GM11168 (cell line): ENCODE measurements at regions not wholly inside any gene's neighbourhood (a gene's known extent, or its start where the extent isn't known, plus 50 kb on each side); places are given as distances from the start of the nearest gene placed in this dataset.

Source experiments
- in situ Hi-C: fragments of 300-500 bp; cut with MboI; formaldehyde crosslinking; loops from one replicate; pipeline ENCODE4 v1.12.0; 2022; ENCODE audit warnings: low sequenced_read_pairs; ENCODE audit not compliant: unreplicated experiment

- in situ Hi-C loops, result no loop called here
Measured at GRCh38 chr13:85503797-85504196, 295.4 kb downstream of the SLITRK6 start.

- in situ Hi-C loops, result no loop called here
Measured at GRCh38 chr13:85501616-85502015, 297.6 kb downstream of the SLITRK6 start.

DNA sequence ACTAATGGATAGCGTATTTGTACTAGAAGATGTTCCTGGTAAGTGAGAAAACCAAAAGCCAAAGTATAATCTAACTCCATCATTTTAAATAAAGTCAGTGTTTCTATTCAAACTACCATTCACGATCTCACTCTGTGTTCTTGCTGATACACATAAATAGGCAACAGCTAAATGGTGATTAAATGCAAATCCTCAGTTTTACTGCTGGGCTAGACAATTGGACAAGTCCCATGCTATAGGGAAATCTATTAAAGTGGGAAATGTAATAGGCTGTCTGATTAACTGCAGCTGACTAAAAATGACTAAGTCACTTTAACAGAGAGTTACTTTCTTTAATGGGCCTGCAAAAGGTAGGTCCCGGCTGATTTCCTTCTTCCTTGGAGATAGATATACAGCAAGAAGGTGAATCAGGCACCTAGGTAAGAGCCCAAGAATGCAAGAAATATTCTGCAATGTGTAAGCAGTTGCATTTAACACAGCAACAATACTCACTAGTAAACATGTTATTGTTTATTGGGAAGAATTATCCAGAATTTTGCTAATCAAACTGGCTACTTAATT lies 298.4 kb downstream of the SLITRK6 start:
- in situ Hi-C loops, result no loop called here

DNA sequence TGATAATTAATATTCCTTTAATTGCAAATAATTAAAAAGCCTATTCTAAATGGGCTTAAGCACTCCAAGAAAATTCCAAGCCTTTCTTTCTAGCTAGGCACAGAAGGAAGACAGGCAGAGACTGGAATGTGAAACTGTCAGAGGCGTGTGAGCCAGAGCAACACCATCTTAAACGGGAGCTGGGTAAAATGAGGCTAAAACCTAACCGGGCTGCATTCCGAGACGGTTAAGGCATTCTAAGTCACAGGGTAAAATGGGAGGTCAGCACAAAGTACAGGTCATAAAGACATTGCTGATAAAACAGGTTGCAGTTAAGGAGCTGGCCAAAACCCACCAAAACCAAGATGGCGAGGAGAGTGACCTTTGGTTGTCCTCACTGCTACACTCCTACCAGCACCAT lies 300.4 kb downstream of the SLITRK6 start:
- in situ Hi-C loops, result no loop called here

GRCh38 chr13:85497652-85498051 lies 301.6 kb downstream of the SLITRK6 start:
- in situ Hi-C loops, result no loop called here

DNA sequence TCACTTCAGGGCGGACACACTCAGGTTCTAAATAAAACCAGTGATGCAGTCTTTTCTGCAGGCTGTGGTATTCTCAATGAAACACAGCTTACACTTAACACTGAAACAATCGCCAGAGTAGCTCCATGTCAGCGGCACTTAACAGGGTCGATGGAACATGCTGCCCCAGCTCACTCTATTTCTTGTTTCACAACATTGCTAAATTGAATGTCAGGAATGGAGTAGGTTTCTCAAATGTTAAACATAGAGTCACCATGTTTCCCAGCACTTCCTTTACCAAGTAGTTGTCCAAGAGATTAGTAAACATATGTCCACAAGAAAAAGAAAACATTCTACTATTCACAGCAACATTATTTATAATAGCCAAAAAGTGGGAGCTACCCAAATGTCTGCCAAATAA lies 306.9 kb downstream of the SLITRK6 start:
- in situ Hi-C loops, result no loop called here

DNA sequence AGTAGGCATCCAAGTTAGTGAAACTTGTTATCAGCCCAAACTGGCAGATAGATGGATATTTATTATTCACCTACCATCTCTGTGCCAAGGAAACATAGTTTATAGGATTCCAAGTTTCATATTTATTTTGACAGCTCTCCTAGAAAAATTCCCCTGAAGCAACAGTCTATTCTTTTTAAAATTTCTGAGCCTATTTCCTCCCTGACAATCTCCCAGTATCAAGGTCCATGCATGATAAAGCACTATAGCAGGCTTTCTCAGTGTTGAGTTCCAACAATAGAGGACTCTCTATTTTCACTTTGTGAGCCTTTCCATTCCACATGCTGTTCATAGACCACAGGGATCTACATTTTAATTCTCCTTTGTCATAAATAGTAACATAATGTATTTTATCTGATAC lies 312.6 kb downstream of the SLITRK6 start:
- in situ Hi-C loops, result no loop called here

GRCh38 chr13:85473144-85473543 lies 326.1 kb downstream of the SLITRK6 start:
- in situ Hi-C loops, result no loop called here

DNA sequence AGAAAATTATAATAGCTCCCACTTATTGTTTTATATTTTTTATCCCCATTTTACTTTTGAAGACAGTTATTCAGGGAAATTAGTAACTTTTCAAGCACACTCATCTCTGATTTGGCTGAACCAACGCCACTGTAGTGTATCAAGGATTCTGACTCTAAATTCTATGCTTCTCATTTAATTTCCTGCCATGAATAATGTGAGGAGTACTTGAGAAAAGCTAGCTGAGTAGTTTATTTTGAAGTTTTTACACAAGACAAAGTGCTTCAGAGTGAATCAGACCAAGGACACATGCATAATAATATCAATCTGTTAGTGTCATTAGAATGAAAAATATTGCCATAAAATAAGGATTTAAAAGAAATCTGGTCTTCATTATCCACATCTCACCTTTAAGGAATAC lies 329.9 kb downstream of the SLITRK6 start:
- in situ Hi-C loops, result no loop called here

DNA sequence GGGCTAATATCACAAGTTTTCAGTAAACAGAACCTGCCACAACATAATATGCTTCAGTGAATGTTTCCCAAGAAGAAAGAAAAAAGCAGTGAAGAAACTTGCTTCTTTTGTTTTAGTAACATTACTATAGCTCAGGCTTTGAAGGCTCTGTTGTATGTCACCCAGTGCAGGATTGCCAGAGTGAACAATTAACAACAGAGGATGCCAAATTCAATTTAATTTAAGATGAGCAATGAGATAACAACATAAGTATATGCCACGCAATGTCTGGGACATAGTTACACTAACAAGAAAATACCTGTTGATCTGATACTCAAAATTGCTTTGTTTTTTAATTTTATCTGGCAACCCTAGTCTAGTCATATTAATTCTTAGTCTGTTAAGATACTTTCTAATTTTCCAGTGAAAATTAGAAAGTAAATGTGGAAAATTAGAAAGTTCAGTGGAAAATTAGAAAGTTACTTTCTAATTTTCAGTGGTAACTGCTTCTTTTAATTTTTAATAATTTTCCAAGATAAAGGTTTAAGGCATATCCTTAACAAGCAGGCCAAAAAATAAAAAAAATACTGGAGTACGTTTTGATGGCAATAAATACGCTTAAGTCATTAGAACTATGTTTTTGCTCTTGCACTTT lies 336.3 kb downstream of the SLITRK6 start:
- in situ Hi-C loops, result no loop called here

DNA sequence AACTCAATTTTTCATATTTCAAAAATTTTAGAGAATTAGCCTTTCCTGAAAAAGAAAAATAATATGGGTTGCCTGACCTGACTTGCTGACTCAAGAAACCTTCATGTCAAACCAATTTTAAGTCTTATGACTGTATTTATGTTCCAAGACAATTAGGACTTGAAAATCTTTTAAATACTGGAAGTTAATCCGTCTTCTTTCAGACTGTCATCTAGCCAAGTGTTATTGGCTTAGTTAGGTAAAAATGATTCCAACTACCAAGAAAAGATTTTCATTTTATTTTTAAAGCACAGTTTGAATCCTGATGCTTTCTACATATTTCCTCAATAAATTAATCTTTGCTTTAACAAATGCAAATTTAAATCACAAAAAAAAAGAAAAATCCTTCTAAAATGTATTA lies 337.6 kb downstream of the SLITRK6 start:
- in situ Hi-C loops, result no loop called here

DNA sequence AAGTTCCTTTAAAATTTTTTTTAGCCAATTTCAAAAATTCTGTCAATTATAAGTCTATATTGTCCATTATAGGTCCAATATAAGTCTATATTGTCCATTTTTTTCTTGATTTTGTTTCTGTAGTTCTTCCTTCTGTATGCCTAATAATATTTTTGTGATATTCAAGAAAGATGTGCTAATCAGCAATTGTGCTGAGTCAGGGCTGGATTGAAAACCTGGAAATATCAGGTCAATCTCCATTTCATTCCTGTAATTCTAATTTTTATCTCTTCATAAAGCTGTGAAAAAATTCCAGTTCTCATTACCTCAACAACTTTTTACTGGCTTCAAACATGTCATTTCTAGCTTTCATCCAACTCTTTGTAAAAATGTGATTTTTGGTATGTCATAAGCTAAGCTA lies 353.7 kb downstream of the SLITRK6 start:
- in situ Hi-C loops, result no loop called here

GRCh38 chr13:85441975-85442374 lies 357.2 kb downstream of the SLITRK6 start:
- in situ Hi-C loops, result no loop called here

DNA sequence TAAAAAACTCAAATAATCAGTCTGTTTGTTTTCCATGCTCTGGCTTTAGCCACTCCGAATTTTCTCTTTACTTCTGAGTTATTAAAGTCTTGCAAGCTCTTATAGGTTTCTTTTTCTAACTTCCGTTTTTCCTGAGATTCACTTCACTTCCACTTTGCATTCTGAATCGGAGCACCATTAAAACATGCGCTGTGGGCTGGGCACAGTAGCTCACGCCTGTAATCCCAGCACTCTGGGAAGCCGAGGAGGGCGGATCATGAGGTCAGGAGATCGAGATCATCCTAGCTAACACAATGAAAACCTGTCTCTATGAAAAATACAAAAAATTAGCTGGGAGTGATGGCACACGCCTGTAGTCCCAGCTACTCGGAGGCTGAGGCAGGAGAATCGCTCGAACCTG lies 357.9 kb downstream of the SLITRK6 start:
- in situ Hi-C loops, result no loop called here

- in situ Hi-C loops, result no loop called here
Measured at GRCh38 chr13:85436029-85436428, 363.2 kb downstream of the SLITRK6 start.

- in situ Hi-C loops, result no loop called here
Measured at GRCh38 chr13:85434927-85435326, 364.3 kb downstream of the SLITRK6 start.

GRCh38 chr13:85432881-85433280 lies 366.3 kb downstream of the SLITRK6 start:
- in situ Hi-C loops, result no loop called here

- in situ Hi-C loops, result no loop called here
Measured at GRCh38 chr13:85431720-85432119, 367.5 kb downstream of the SLITRK6 start.

GRCh38 chr13:85430216-85430794 lies 368.9 kb downstream of the SLITRK6 start:
- in situ Hi-C loops, result no loop called here

DNA sequence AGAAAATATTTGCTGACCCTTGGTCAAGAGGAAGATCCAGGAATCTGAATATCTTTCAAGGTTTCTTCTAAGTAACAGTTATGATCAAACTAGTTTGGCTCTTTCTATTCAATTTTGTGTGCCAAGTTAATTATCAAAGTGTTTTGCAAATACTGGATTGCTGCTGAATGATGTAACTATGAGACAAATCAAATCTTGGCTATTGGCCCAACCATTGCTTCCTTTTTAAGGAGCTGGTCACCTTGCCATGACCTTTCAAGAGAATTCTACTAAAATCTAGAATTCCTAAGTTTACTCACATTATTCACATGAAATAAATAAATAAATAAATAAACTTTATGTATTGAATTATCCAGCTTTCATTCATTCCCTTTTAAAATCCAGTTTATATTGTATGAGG lies 371.8 kb downstream of the SLITRK6 start:
- in situ Hi-C loops, result no loop called here

- in situ Hi-C loops, result no loop called here
Measured at GRCh38 chr13:85420136-85420535, 379.1 kb downstream of the SLITRK6 start.

- in situ Hi-C loops, result no loop called here
Measured at GRCh38 chr13:85419611-85420010, 379.6 kb downstream of the SLITRK6 start.
